ENCODE measurements at regions not wholly inside any gene's neighbourhood (a gene's known extent, or its start where the extent isn't known, plus 50 kb on each side); places are given as distances from the start of the nearest gene placed in this dataset.
"Not testable (repeated sequence)": the region's sequence is repeated elsewhere in the genome, so short reads cannot be mapped to it uniquely, and the experiment has no call there.

DNA sequence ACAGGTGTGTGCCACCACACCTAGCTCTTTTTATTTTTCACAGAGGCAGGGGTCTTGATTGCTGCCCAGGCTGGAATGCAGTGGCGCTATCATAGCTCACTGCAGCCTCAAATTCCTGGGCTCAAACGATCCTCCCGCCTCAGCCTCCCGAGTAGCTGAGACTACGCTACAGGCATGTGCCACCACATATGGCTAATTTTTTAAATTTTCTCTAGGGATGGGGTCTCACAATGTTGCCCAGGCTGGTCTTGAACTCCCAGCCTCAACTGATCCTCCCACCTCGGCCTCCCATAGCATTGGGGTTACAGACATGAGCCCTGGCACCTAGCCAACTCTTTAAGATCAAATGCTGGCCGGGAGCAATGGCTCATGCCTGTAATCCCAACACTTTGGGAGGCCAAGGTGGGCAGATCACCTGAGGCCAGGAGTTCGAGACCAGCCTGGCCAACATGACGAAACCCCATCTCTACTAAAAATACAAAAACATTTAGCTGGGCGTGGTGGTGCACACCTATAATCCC is 50.6 kb upstream of the MYL10 start:
- DNase-seq: not testable (repeated sequence)

DNA sequence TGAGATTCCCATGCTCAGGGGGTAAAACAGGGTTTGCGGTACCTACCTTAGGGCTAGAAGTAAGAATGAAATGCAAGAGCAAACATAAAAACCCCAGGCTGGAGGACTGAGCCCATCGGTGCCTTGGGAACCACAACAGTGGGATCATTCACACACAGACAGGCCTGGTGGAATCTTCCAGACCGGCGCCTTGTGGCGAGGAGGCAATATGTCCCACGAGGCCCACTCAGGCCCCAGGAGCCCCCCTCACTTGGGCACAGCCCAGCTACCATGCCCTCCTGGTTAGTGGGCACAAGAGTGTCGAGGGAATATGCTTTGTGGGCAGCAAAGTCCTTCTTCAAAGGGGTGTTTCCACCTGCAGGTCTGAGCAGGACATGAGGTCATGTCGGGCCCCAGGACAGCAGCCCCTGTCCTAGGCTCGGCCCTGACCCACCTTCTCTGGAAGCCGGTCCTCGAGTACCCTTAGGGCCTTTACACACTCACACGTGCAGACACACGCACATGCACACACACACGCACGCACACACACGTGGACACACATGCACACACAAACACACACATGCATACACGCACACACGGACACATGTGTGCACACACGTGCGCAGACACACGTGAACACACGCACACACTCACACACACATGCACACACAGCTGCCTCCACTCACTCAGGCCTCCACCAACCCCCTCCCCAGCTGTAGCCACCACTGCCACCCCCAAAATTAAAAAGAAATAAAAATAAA is 51.5 kb upstream of the MYL10 start:
- DNase-seq: no peak

DNA sequence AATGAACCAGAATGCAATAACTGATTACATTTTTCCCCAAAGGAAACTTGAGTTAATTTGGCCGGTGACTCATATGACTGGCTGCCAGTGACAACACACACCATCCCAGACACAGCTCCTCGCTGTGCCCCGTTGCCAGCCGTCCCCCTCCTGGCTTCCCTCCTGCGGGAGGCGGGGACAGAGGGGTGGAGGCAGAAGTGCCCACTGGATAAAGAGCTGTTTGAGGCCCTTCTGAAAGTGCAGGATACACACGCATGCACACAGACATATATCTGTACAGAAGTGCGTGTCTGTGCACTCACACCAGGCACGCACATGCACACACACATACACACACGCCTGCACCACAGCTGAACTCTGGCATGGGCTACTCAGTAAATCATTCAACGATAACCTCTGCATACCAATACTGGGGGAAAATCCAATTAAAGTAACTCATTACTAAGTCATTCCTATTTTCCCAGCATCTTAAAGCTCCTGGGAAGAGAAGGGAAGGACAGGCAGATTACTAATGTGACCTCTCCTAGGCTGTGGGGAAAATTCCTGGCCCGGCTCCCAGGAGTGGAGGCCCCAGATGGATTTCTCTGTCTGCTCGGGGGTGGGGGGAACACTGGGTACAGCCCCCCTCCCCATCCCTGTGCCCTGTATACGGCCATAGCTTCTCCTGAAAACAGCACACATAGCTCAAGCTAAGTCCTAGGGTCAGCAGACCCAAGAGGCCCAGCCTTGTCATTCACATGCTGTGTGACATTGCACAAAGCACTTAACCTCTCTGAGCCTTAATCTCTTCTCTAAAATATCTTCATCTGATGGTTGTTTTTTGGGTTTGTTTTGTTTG is 52.3 kb upstream of the MYL10 start:
- DNase-seq: peak; percentile 87

DNA sequence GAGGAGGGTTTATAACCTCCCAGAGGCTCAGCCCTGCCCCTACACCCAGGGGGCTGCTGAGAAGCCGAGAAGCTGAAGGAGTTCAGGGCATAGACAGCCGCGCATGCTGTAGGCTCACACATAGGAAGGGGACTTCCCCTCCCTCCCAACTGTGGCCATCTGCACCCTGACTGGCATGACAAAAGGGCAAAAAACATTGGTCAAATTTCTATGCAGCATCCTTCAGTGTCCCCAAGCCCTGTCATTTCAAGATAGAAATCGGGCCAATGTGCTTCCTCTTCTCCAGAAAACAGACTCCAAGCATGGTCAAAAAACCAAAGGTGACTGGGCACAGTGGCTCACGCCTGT is 55.9 kb upstream of the MYL10 start:
- DNase-seq: no peak

DNA sequence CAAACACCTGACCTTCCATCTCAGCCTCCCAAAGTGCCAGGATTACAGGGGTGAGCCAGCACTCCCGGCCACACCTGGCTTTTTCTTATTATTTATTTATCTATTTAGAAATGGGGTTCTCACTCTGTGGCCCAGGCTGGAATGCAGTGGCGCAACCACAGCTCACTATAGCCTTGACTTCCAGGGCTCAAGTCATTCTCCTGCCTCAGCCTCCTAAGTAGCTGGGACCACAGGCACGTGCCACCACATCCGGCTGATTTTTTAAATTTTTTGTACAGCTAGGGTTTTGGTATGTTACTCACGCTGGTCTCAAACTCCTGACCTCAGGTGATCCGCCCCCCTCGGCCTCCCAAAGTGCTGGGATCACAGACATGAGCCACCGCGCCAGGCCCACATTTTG is 56.9 kb upstream of the MYL10 start:
- no peak for DNase-seq

DNA sequence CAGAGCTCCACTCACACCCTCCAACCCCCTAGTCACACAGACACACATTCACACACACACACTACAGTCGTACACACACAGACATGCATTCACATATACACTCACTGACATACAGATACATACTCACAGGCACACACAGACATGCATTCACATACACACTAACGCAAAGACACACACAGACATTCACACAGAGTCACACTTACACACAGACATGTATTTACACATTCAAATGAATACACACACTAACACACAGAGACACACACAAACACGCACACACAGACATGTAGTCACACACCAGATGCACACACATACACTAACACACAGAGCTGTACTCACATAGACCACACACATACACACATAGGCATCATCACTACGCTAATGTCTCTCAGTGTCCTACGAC is 58.0 kb upstream of the MYL10 start:
- DNase-seq: no peak

DNA sequence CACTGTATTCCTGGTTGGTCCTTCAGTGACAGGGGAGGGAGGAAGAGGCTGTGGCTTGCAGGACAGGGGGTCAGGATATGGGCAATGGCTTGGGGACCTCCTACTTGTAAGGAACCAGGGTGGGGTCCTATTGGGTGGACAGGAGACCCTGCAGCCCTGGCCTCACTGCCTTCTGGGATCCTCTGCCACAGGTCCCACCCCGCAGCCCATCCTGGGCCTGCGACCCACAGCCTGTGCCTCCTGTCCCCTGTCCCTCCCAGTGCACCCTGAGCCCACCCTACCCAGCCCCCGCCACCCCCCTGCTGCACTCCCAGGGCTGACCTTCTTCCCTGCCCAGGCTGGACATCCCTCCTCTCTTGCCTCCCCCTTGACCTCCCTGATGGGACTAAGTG is 58.7 kb upstream of the MYL10 start:
- no peak for DNase-seq

DNA sequence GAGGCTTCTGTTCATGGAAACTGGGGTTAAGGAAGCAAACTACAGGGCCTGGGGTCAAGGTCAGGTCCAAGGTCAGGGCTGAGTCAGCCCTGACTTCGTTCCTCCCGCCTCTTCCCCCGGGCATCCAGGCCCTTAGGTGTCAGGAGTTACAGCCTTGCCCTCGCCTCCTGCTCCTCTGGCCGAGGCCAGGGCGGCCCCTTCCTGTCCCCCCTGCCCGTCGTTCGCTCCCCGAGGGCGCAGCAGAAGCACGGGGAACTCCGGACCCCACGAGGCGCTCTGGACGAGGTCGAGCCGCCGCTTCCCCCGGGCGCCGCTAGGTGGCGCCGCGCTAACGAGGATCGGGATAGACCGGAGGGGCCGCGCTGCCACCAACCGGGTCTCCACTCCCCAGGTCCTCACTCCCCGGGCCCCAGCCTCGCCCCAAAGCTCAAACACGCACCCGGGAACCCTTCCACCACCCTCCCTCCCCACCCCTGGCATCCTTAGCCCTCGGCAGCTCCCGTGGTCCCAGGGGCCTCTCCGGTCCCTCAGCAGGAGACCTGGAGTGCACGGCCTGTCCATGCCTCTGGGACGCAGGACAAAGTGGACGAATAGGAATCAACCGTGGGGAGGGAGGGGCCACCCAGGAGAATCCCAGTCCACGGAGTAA is 59.2 kb upstream of the MYL10 start:
- DNase-seq: peak; percentile 87

DNA sequence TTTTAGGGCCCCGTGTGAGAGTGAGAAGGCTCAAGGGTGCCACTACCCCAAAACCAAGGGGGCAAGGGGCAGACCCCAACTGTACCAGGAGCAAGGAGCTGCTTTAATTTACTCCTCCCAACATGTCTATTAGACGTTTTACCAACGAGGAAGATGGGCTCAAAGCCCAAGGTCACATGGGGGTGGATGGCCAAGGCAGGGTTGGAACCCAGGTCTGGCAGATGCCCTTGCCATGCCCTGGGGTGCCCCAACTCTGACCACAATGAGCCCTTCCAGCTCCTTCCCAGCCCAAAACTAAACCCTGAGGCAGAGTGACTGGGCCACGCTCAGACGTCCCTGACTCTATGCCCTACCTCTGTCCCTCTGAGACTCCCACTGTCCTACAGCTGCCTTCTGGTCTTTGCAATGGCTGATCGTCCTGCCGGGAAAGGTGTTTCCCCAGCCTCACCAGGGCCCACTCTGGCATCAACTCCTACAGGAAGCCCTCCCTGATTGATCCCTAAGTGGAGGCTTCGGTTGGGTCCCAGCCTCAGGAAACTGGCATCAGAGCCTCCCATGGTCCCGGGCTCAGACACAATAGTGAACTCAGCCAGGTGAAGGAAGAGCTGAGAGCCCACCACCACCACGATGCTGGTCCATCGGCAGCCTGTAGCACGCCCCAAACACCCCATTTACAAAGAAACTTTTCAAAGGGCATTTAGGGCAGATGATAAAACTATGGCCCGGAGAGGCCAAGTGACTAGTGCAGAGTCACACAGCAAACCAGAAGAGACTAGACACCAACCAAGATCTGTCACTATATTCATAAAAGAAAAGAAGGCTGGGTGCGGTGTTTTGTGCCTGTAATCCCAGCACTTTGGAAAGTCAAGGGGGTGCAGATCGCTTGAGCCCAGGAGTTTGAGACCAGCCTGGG is 60.2 kb upstream of the MYL10 start:
- no peak for DNase-seq

DNA sequence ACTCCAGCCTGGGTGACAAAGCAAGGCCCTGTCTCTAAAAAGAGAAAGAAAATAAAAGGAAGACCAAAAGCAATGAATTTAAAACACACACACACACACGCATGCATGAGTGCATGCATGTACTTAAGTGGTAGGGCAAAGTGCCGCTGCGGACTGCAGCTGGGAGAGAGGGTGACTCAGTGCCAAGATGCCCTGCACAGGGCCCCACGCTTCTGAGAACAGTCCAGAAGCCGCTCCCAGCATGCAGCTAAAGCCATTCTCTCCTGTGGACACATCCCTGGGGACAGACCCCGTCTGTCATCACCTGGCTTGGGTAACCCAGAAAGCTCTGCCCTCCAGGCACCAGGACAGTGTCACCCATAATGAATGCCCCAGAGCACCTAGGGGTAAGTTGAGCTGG is 61.0 kb upstream of the MYL10 start:
- no peak for DNase-seq

DNA sequence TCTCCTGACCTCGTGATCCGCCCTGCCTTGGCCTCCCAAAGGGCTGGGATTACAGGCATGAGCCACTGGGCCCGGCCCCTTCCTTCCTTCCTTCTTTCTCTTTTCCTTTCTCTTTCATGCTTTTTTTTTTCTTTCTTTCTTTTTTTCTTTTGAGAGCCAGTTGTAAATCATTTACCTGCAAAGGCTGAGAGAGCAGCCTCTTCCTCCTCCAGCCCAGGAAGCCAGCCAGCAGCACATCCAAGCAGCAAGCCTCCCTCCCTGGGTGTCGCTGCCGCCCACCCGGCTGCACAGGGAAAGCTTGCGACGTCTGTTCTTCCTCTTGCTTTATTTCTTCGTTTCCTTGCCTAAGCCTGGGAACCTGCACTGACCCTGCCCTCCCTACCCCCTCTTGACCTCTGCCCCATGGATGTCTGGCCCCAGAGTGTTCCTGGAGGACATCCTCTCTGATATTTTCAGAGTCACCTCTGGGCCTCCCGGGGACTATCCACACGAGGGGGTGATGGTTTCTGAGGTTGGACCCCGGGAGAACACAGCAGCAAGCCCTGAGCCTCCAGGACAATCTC is 62.8 kb upstream of the MYL10 start:
- no peak for DNase-seq

DNA sequence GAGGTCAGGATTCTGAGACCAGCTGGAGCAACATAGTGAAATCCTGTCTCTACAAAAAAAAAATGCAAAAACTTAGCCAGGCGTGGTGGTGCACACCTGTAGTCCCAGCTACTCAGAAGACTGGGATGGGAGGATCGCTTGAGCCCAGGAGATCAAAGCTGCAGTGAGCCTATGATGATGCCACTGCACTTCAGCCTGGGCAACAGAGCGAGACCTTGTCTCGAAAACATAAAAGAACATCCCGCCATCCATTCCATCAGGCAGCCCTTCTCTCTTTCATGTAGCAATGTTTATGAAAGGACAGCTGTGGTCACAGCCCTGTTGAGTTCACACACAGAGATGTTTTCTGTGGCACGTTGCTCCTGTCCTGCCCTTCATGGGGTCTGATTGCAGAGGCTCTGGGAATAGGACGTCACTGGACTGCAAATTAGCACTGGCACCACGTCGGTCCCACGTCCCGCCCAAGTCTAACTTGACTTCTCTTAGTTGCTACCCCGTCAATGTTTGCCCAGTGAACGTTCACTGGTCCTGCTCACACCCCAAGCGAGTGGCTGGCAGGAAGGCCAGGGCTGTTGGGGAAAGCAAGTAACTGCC is 64.5 kb upstream of the MYL10 start:
- no peak for DNase-seq

DNA sequence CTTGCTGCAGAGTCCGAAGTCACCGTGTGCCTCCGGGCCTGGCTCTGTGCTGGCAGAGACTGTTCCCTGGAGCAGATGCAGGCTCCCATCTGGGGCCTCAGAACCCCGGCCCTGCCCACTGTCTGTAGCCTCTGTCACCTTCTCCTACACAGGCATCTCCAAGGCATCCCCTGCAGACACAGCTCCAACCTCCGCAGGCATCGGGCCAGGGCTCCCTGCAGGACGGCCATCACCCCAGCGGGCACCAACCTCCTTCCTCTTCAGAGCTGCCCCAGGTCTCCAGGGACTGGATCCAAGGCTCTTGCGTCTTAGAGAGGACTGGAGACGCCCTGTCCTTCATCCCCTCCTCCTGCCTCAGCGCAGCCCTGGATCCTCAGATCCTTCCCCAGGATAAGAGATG is 69.9 kb upstream of the MYL10 start:
- no peak for DNase-seq

DNA sequence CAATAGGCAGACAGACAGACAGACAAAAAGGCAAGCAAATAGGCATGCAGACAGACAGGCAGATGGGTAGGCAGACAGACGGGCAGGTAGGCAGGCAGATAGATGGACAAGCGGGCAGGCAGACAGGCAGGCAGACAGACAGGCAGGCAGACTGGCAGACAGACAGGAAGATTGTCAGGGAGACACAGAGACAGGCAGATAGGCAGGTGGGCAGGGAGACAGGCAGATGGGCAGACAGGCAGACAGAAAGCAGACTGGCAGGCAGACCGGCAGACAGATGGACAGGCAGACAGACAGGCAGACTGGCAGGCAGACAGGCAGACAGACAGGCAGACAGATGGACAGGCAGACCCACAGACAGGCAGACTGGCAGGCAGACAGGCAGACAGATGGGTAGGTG is 70.3 kb upstream of the MYL10 start:
- DNase-seq: no peak

DNA sequence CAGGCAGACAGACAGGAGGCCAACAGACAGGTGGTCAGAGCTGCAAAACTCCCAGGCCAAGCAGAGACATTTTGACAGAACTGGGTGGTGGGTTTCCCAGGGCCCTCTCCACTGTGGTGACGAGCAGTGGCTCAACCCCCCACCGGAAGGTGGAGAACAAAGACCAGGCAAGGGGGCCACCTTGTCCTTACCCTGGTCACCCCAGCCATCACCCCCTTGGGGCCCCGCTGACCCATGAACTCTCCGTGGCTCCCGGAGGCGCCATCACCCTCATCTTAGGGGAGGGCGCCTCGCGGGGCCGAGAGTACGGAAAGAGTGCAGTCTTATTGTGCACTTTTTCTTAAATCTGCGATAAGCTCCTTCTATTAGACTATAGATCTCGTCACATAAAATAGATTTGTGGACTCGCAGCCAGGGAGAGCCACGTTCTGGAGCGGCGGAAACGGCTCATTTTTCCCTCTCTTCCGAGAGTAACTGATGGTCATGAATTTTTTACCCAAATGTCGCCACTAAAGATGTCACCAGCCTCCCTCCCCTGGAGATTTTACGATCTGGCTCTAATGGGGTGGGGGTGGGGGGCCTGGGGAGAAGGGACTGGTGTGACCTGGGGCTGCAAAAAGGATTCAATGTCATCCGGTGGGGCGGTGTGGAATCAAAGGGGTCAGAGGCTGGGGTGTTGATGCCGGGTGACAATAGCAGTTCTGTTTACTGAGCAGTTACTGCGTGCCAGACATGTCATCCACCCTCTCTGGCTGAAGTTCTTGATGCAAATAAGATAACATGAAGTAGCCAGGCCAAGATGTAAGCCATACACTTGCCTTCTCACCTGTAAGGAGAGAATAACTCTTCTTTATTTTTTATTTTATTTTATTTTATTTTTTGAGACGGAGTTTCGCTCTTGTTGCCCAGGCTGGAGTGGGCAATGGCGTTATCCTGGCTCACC is 71.1 kb upstream of the MYL10 start:
- DNase-seq: no peak

DNA sequence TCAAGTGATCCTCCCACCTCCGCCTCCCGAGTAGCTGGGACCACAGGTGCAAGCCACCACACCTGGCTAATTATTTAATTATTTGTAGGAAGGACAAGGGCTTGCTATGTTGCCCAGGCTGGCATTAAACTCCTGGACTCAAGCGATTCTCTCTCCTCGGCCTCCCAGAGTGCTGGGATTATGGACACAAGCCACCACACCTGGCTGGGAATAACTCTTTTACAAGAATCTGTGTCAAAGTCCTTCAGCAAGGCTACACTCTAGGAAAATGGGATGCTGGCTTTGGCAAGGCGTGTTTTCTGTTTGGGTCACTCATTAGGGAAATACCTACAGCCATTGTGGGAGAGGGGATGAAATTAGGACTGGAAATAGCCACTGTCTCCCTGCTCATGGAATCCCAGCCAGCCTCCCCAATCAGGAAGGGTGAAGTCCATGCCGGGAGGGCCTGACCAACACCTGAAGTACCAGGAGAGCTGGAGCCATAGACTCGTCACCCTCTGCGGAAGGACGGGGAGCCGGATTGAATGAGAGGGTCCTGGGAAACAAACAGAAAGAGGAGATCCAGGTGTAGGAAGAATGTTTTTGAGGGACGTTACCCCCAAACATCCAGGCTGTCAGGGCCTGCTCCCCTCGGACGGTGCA is 72.2 kb upstream of the MYL10 start:
- DNase-seq: no peak

DNA sequence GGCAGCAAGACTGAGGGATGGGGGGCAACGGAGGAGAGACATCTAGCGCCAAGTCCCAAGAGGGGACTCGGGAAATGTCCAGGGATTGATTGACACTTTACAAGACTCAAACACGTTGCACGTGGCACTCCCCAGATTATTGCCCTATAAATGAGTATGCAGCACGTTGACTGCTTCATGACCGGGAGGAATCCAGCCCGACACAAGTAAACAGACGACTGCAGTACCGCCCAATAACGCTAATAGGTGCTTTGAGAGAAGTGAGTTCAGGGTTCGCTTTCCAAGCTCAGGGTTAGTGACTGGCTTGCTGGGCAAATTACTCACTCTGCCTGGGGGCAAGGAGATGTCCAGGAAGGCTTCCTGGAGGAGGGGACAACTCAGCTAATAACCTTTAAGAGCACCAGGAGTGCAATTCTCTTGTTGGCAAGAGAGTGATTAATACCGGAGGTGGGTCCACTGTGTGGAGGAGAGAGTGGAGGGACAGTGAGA is 73.3 kb upstream of the MYL10 start:
- no peak for DNase-seq

DNA sequence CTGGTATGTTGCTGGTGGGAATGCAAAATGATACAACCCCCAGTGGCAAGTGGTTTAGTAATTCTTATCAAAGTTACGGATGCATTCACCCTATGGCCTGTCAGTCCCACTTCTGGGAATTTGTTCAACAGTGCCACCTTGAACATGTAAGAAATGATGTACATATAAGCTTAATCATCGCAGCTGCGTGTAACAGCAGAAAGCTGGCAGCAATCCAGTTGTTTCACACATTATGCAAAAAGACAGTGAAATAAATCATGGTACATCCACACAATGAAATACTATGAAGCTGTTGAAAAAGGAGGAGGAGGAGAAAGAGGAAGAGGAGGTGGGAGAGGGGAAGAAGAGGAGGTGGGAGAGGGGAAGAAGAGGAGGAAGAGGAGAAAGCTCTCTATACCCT is 76.2 kb upstream of the MYL10 start:
- DNase-seq: no peak

DNA sequence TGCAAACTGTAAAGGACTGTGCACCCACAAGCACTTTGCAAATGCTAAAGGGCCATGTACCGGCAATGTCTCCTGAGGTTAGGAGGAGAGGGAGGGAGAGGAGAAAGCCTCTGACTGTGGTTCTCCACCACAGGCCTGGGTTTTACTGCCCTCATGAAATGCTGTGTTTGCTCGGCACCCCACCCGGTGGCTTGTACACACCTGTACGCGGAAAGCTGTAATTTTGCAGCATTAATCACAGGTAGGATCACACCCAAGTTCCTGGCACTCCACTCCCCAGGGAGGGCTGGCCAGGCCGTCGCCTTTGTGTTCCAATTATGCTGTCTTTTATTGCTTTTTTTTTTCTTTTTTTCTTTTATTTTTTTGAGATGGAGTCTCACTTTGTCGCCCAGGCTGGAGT is 78.5 kb upstream of the MYL10 start:
- no peak for DNase-seq

DNA sequence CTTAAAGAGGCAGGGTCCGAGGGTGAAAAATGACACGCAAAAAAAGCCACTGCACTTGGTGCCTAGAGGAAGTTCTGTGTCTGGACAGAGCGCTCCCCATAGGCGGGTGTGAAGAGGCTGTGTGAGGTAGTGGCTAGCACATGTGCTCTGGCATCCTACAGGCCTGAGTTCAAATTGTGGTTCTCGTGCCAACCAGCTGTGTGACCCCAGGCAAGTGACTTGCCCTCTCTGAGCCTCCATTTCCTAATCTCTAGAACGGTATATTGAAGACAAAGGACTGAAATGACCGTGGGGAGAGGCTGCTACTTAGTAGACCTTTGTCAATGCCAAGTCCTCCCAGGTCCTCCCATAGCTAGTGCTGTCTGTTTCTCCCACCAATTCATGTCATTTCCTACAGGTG is 79.1 kb upstream of the MYL10 start:
- DNase-seq: no peak

All from femur (tissue), 1 donor.